ENCODE measurements at regions not wholly inside any gene's neighbourhood (a gene's known extent, or its start where the extent isn't known, plus 50 kb on each side); places are given as distances from the start of the nearest gene placed in this dataset.

DNA sequence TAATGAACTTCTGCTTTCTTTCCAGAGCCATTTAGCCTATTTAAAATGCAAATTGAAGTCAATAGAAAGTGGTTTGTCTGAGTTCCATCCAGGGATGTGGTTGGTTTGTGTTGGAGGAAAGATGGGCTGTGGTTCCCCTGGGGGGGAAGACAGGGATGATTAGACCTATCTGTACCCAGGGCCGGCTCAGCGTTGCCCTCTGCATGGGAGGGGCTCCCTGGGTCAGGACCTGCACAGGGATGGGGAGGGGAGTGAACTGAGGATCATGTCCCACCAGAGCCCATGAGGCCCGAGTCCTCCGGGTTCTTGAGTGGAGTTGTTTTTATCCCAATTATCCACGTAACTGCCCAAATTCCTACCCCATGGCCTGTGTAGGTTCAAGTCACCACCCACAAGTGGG is 76.9 kb upstream of the SFSWAP start:
- ChIA-PET POLR2A (ENCODE audit: partially characterized antibody) (no interaction called here), CTCF (ENCODE audit: partially characterized antibody) (no interaction called here)
- no peak overlapping the region for H3K9ac ChIP-seq (replicated peaks in 1 of 4; ENCODE audit: extremely low read depth in 1 of 4, low read depth in 3 of 4, low read length in 3 of 4)
- no peak for DNase-seq (ENCODE audit: low read depth in 1 of 2, low spot score in 2 of 2)
- H3K79me1 ChIP-seq (ENCODE audit: low read depth, low read length) = no peaks in the 10 kb centered on the region
- H4K5ac ChIP-seq (ENCODE audit: insufficient read length, low read depth, low read length) = no peak overlapping the region
- H2AFZ ChIP-seq (ENCODE audit: low read length) = no peak overlapping the region
- no peak overlapping the region for H4K8ac ChIP-seq (ENCODE audit: extremely low read depth, insufficient read depth, low read length)
- no peak overlapping the region for H2BK15ac ChIP-seq (ENCODE audit: low read length)
- WGBS, 2 experiments (ENCODE audit: extremely low coverage in 1 of 2, insufficient coverage in 1 of 2, insufficient read length in 1 of 2, insufficient replicate concordance in 2 of 2, low coverage in 1 of 2, low lambda C conversion rate in 2 of 2, missing lambda C conversion rate in 1 of 2) = 79% methylated on average over 5 of the region's 5 CpGs; no CpG with 5 or more reads in 1 of the 2 experiments
- no peak overlapping the region for H2BK5ac ChIP-seq (ENCODE audit: low read depth, low read length)
- no peaks in the 10 kb centered on the region for H3K27me3 ChIP-seq (replicated peaks in 1 of 4; ENCODE audit: control insufficient read depth in 3 of 4, extremely low read depth in 1 of 4, insufficient read depth in 3 of 4, low read length in 3 of 4)
- peaks cover 10% of the 10 kb centered on the region; the same call in 1 of the 2 replicates for H3K23me2 ChIP-seq (ENCODE audit: low read depth, low read length)
- H3K18ac ChIP-seq (ENCODE audit: extremely low read depth, low read length) = no peak overlapping the region
- no peak overlapping the region for H3K14ac ChIP-seq (ENCODE audit: insufficient read length)
- H4K20me1 ChIP-seq (replicated peaks in 1 of 2; ENCODE audit: control insufficient read depth in 1 of 2, insufficient read depth in 2 of 2, low read length in 2 of 2) = no peaks in the 10 kb centered on the region
- H3K4me1 ChIP-seq (replicated peaks in 1 of 4; ENCODE audit: control insufficient read depth in 3 of 4, insufficient read depth in 4 of 4, low read length in 3 of 4) = peaks cover 0 to 7% (median 0%) of the 10 kb centered on the region in 4 experiments; a peak in 2 of 7 replicates
- no peak overlapping the region for H3K4me2 ChIP-seq (ENCODE audit: insufficient read depth in 1 of 2, low read depth in 2 of 2, low read length in 2 of 2)
- H4K91ac ChIP-seq (replicated peaks; ENCODE audit: insufficient read length, low read length) = no peak overlapping the region
- no peak overlapping the region for H3K23ac ChIP-seq (ENCODE audit: insufficient read length)
- H2BK120ac ChIP-seq (replicated peaks; ENCODE audit: low read depth, low read length) = no peak overlapping the region
- H3K27ac ChIP-seq (ENCODE audit: low read depth, low read length) = no peak overlapping the region
- H2BK12ac ChIP-seq (ENCODE audit: low read depth, low read length) = no peak overlapping the region
- no peaks in the 10 kb centered on the region for H3K9me3 ChIP-seq (ENCODE audit: insufficient read depth in 2 of 2, low read depth in 1 of 2, low read length in 1 of 2)
- H3K4ac ChIP-seq (replicated peaks; ENCODE audit: insufficient read length, low read depth, low read length) = no peak overlapping the region
- H3K79me2 ChIP-seq (ENCODE audit: control insufficient read depth in 1 of 2, insufficient read depth in 2 of 2, low read length in 2 of 2) = no peaks in the 10 kb centered on the region
- no peak overlapping the region for H2BK20ac ChIP-seq (ENCODE audit: low read length)
- no peak for FAIRE-seq
- H3K4me3 ChIP-seq (ENCODE audit: extremely low read depth in 1 of 4, insufficient read depth in 2 of 4, low read depth in 3 of 4, low read length in 4 of 4) = no peak overlapping the region
- H3K56ac ChIP-seq (replicated peaks; ENCODE audit: insufficient read length, low read depth, low read length) = no peak overlapping the region
- no peaks in the 10 kb centered on the region for H3K36me3 ChIP-seq (ENCODE audit: control insufficient read depth in 2 of 4, insufficient read depth in 4 of 4, low read length in 3 of 4)
- H2AK5ac ChIP-seq (ENCODE audit: low read depth, low read length) = no peak overlapping the region
- TF ChIP-seq RAD21 (IDR thresholded peaks at IDR 0.05 in 1 of 2, conservative IDR thresholded peaks at IDR 0.05 in 1 of 2; ENCODE audit: low read depth in 2 of 2, low read length in 2 of 2) (no peak), CBX8 (IDR thresholded peaks at IDR 0.05; ENCODE audit: borderline replicate concordance, low read depth, low read length) (no peak), KDM4A (IDR thresholded peaks at IDR 0.05; ENCODE audit: low read depth, low read length, severe bottlenecking) (no peak), MAFK (IDR thresholded peaks at IDR 0.05; ENCODE audit: low read depth, low read length) (no peak), YY1 (IDR thresholded peaks at IDR 0.05; ENCODE audit: low read depth, low read length) (no peak), BCL11A (IDR thresholded peaks at IDR 0.05; ENCODE audit: low read depth in 2 of 2, low read length in 2 of 2) (no peak), BRCA1 (IDR thresholded peaks at IDR 0.05; ENCODE audit: low read depth, low read length) (no peak), SIX5 (IDR thresholded peaks at IDR 0.05; ENCODE audit: low read depth, low read length) (no peak), TAF7 (optimal IDR thresholded peaks at IDR 0.05; ENCODE audit: borderline replicate concordance, low read depth, low read length) (no peak), SAP30 (IDR thresholded peaks at IDR 0.05; ENCODE audit: insufficient read depth, insufficient replicate concordance, low read length) (no peak), KDM1A (IDR thresholded peaks at IDR 0.05; ENCODE audit: borderline replicate concordance, low read length) (no peak), SP4 (IDR thresholded peaks at IDR 0.05; ENCODE audit: low read length) (no peak)
- TF ChIP-seq, protein P1, sequence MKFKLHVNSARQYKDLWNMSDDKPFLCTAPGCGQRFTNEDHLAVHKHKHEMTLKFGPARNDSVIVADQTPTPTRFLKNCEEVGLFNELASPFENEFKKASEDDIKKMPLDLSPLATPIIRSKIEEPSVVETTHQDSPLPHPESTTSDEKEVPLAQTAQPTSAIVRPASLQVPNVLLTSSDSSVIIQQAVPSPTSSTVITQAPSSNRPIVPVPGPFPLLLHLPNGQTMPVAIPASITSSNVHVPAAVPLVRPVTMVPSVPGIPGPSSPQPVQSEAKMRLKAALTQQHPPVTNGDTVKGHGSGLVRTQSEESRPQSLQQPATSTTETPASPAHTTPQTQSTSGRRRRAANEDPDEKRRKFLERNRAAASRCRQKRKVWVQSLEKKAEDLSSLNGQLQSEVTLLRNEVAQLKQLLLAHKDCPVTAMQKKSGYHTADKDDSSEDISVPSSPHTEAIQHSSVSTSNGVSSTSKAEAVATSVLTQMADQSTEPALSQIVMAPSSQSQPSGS (IDR thresholded peaks at IDR 0.05; ENCODE audit: low read length) = no peak

All from H1 (cell line).